Upper lobe of left lung (tissue), 6 donors: ENCODE measurements at regions not wholly inside any gene's neighbourhood (a gene's known extent, or its start where the extent isn't known, plus 50 kb on each side); places are given as distances from the start of the nearest gene placed in this dataset.

Experiments used
- ATAC-seq, 2 donors: fragments of 200-7000 bp; cut with Tn5 transposase; one replicate each; pipeline ENCODE4 v1.9.1; 2022; ENCODE audit warnings: mild to moderate bottlenecking in 2 of 2, moderate library complexity in 2 of 2; ENCODE audit not compliant: low FRiP score in 2 of 2
- DNase-seq, 2 donors: peaks; one replicate each; pipeline ENCODE4 v3.0.0-alpha.2; 2019 to 2020
- H3K27ac ChIP-seq, 4 donors: fragments of 200-600 bp; sonication (generic); one replicate each; pipeline ENCODE4 v1.5.1; 2016 to 2019
- H3K27me3 ChIP-seq, 4 donors: fragments of 200-600 bp; sonication (generic); one replicate each; pipeline ENCODE4 v1.5.1; 2017 to 2019
- H3K36me3 ChIP-seq, 4 donors: fragments of 200-600 bp; sonication (generic); one replicate each; pipeline ENCODE4 v1.5.1; 2016 to 2019
- H3K4me1 ChIP-seq, 4 donors: fragments of 200-600 bp; sonication (generic); one replicate each; pipeline ENCODE4 v1.5.1; 2018 to 2019
- H3K4me3 ChIP-seq, 4 donors: fragments of 200-600 bp; sonication (generic); one replicate each; pipeline ENCODE4 v1.5.1; 2017 to 2019; ENCODE audit warnings: mild to moderate bottlenecking in 2 of 4, moderate library complexity in 1 of 4
- H3K9me3 ChIP-seq, 4 donors: fragments of 200-600 bp; sonication (generic); one replicate each; pipeline ENCODE4 v1.5.1; 2018 to 2019
- EP300 ChIP-seq, 4 donors: sonication (generic); formaldehyde crosslinking; IDR thresholded peaks; one replicate each; pipeline ENCODE4 v1.5.1; 2017; ENCODE audit warnings: antibody characterized with exemption in 4 of 4, control low read depth in 2 of 4
- POLR2A ChIP-seq, 4 donors: fragments of 450-650 bp; IDR thresholded peaks; one replicate each; pipeline ENCODE4 v1.5.1; 2016 to 2017; ENCODE audit warnings: antibody characterized with exemption in 4 of 4, mild to moderate bottlenecking in 2 of 4
- POLR2AphosphoS5 ChIP-seq, 2 donors: sonication (generic); formaldehyde crosslinking; IDR thresholded peaks; one replicate each; pipeline ENCODE4 v1.5.1; 2017; ENCODE audit warnings: antibody characterized with exemption in 2 of 2
- WGBS, 2 donors: methylation state at CpG; one replicate each; pipeline ENCODE4 v1.1.5; 2017 to 2018; 5-methylcytosine and 5-hydroxymethylcytosine counted together
- TF ChIP-seq, protein P1 (sequence below), 6 experiments: fragments of 450-650 bp in 4 of 6; fragments of 200-600 bp in 2 of 6; sonication (generic) in 2 of 6; IDR thresholded peaks; one replicate each; pipeline ENCODE4 v1.5.1; 2016 to 2019; ENCODE audit warnings: antibody characterized with exemption in 6 of 6
- donor health status: DM: no; HTN: no; CAD: no; lungs with moderate emphysema.
- donor health status: DM: no; HTN: yes; CAD: no; lungs with severe emphysema.

DNA sequence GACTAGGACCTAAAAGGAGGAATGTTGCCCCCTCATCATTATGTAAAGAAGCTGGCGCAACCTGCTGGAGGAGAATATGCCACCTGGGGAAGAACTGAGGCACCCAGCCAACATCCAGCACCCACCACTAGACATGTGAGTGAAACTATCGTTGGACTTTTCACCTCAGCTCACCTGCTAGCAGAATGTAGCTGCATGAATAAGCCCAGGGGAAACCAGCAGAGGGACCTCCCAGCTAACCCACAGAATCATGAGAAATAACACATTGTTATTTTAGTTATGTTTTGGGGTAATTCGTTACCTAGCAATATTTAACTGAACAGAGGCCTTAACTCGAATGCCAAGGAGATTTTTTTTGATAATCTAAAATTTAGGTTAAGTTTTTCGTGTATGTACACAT, 542.5 kb upstream of the DAB1 start:
- WGBS, 2 donors: 58 to 67% methylated on average over 5 of the region's 5 CpGs
- DNase-seq: no peak
- Histone ChIP-seq H3K9me3 (no peaks in the 10 kb centered on the region), H3K27me3 (no peaks in the 10 kb centered on the region), H3K36me3 (no peaks in the 10 kb centered on the region), H3K4me3 (no peak overlapping the region), H3K27ac (no peak overlapping the region), H3K4me1 (no peaks in the 10 kb centered on the region)
- no peak for ATAC-seq
- TF ChIP-seq EP300 (IDR thresholded peaks at IDR 0.05) (no peak), POLR2A (IDR thresholded peaks at IDR 0.05) (no peak), POLR2AphosphoS5 (IDR thresholded peaks at IDR 0.05) (no peak)
- TF ChIP-seq, protein P1, sequence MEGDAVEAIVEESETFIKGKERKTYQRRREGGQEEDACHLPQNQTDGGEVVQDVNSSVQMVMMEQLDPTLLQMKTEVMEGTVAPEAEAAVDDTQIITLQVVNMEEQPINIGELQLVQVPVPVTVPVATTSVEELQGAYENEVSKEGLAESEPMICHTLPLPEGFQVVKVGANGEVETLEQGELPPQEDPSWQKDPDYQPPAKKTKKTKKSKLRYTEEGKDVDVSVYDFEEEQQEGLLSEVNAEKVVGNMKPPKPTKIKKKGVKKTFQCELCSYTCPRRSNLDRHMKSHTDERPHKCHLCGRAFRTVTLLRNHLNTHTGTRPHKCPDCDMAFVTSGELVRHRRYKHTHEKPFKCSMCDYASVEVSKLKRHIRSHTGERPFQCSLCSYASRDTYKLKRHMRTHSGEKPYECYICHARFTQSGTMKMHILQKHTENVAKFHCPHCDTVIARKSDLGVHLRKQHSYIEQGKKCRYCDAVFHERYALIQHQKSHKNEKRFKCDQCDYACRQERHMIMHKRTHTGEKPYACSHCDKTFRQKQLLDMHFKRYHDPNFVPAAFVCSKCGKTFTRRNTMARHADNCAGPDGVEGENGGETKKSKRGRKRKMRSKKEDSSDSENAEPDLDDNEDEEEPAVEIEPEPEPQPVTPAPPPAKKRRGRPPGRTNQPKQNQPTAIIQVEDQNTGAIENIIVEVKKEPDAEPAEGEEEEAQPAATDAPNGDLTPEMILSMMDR (IDR thresholded peaks at IDR 0.05): no peak

DNA sequence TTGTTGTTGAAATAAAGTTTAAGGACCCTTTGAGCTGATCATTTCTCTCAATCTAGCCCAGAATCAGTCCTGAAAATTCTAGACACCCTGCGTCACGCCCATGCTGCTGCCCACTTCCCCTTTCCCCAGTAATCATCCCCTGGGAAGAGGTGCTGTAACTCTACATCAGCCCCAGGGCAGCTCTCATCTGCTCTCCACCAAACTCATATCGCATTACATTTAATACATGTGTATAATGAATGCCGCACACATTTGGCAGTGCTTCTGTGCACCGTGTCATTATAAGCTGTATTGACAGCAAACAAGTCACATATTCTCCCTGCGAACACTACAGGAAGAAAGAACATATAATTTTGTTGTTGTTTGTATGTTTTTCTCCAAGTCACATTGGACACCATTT, 539.7 kb upstream of the DAB1 start:
- 76 to 81% methylated on average over 6 of the region's 6 CpGs for WGBS, 2 donors
- TF ChIP-seq EP300 (IDR thresholded peaks at IDR 0.05) (no peak), POLR2AphosphoS5 (IDR thresholded peaks at IDR 0.05) (no peak), POLR2A (IDR thresholded peaks at IDR 0.05) (no peak)
- TF ChIP-seq, protein P1 (IDR thresholded peaks at IDR 0.05): no peak
- no peak for DNase-seq
- no peaks in the 10 kb centered on the region for H3K4me1 ChIP-seq
- H3K4me3 ChIP-seq: no peak overlapping the region
- no peak overlapping the region for H3K27ac ChIP-seq
- no peak for ATAC-seq
- no peaks in the 10 kb centered on the region for H3K36me3 ChIP-seq
- H3K27me3 ChIP-seq: no peaks in the 10 kb centered on the region
- H3K9me3 ChIP-seq: no peaks in the 10 kb centered on the region

DNA sequence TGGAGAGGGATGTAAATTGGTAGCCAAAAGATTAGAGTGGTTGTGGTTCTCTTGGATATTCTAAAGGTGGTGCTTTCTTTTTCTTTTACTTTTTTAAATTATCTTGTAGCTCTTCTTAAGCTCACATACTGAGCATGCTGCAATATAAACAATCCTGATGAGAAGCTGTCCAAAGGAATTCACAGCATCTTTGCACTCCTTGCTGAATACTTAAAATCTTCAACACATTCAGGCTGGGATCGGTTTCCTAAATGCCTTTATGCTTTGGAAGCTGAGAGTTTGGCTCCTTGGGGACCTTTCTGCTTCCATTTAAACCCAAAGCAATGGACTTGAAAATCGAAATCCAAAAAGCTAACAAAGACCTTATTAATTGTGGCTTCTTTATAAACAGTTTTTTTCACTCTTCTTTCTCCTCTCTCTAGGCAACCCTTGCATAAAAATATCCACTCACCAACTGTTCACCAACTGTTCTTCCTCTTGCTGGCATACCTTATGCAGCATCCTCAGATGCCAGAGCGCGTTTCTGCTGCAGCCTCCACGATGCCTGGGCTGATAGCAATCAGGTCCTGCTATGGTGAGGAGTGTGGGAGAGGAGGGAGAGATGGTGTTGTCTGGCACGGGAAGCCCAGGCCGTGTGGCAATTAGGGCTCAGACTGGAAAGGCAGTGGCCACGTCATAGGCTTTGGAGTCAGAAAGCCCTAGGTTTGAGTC, 535.8 kb upstream of the DAB1 start:
- no peaks in the 10 kb centered on the region for H3K4me1 ChIP-seq
- DNase-seq: no peak
- H3K4me3 ChIP-seq: no peak overlapping the region
- TF ChIP-seq POLR2AphosphoS5 (IDR thresholded peaks at IDR 0.05) (no peak), EP300 (IDR thresholded peaks at IDR 0.05) (no peak), POLR2A (IDR thresholded peaks at IDR 0.05) (no peak)
- TF ChIP-seq, protein P1 (IDR thresholded peaks at IDR 0.05): no peak
- H3K36me3 ChIP-seq: no peaks in the 10 kb centered on the region
- ATAC-seq: no peak
- no peaks in the 10 kb centered on the region for H3K9me3 ChIP-seq
- no peak overlapping the region for H3K27ac ChIP-seq
- WGBS, 2 donors: 61 to 66% methylated on average over 8 of the region's 8 CpGs
- no peaks in the 10 kb centered on the region for H3K27me3 ChIP-seq

DNA sequence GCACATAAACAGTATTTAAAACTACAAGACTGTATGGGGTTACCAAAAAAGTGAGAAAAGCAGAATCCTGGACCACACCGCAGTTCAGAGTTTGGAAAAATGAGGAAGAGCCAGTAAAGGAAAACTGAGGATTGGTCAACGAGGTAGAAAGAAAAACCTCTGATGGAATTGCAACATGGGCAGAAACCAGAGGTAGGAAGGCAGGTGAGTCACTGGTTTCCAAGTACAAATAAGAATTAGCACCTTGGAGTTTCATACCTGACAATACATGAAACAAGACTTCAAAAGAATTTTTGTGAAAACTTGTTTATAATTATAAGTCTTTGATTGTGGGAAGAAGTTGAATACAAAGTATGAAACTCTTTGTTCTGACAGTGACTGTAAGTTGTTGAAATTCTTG, 533.7 kb upstream of the DAB1 start:
- no peak for DNase-seq
- no peak for TF ChIP-seq POLR2AphosphoS5 (IDR thresholded peaks at IDR 0.05)
- TF ChIP-seq POLR2A (IDR thresholded peaks at IDR 0.05): no peak
- no peak for TF ChIP-seq EP300 (IDR thresholded peaks at IDR 0.05)
- TF ChIP-seq, protein P1 (IDR thresholded peaks at IDR 0.05): no peak
- H3K27ac ChIP-seq: no peak overlapping the region
- no peaks in the 10 kb centered on the region for H3K36me3 ChIP-seq
- no peaks in the 10 kb centered on the region for H3K4me1 ChIP-seq
- no peaks in the 10 kb centered on the region for H3K9me3 ChIP-seq
- no peak for ATAC-seq
- no peaks in the 10 kb centered on the region for H3K27me3 ChIP-seq
- 80 to 84% methylated on average over 2 of the region's 2 CpGs for WGBS, 2 donors
- no peak overlapping the region for H3K4me3 ChIP-seq

DNA sequence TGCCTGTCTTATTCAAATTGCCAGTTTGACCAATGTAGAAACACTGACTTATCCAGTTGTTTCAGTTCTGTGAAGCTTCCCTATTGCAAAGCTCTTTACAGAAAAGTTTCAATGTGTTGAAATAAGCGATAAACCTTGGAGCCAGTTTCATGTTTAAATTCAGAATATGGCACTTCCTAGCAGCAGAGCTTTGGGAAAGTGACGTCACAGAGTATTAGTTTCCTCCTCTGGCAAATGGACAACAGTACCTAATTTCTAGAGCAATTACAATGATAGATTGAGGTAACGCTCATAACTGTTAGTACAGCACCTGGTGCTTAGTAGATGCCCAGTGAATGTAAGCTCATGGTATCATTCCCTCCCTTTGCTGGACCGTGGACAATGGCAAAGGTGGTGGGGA, 527.5 kb upstream of the DAB1 start:
- no peak overlapping the region for H3K4me3 ChIP-seq
- 81 to 83% methylated on average over 4 of the region's 4 CpGs for WGBS, 2 donors
- no peaks in the 10 kb centered on the region for H3K4me1 ChIP-seq
- ATAC-seq (no peak), DNase-seq (no peak)
- TF ChIP-seq, protein P1 (IDR thresholded peaks at IDR 0.05): no peak
- TF ChIP-seq EP300 (IDR thresholded peaks at IDR 0.05): no peak
- no peak for TF ChIP-seq POLR2A (IDR thresholded peaks at IDR 0.05)
- TF ChIP-seq POLR2AphosphoS5 (IDR thresholded peaks at IDR 0.05): no peak
- no peaks in the 10 kb centered on the region for H3K9me3 ChIP-seq
- H3K27ac ChIP-seq: no peak overlapping the region
- no peaks in the 10 kb centered on the region for H3K27me3 ChIP-seq
- H3K36me3 ChIP-seq: no peaks in the 10 kb centered on the region
